GM21619 (cell line): ENCODE measurements at regions not wholly inside any gene's neighbourhood (a gene's known extent, or its start where the extent isn't known, plus 50 kb on each side); places are given as distances from the start of the nearest gene placed in this dataset.

Source experiments
- ATAC-seq: cut with Tn5 transposase; IDR thresholded peaks from one replicate; pipeline ENCODE4 v1.9.1; 2021; ENCODE audit not compliant: unreplicated experiment

DNA sequence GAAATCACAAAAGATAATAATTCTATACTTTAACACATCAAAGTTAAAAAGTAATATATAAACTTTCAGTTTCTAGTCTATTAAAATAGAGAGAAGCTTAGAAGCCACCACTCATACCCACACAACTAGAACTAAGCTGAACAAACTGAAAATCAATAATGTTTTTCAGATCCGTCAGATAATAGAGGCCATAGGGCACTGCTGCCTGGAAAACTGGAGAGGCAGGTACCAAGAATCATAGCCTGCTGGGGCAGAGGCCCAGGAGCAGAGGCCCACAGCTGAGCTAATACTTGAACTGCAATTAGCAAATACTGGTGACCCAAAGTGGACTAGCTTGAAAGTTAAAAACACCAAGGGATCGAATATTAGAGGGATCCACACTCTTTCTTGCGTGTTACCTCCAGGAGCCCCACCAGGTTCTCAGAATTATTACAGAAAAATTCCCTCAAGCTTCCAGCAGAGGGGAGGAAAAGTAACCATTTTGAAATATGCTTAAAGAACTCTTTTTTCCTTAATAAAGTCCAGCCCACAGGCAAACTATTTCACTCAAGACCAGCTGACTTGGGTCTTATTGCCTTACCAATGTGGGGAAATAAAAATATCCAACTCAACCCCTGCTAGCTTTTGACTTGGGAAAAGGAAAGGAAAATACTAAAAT, 774.1 kb upstream of the IGFBP3 start:
- ATAC-seq = no peak

DNA sequence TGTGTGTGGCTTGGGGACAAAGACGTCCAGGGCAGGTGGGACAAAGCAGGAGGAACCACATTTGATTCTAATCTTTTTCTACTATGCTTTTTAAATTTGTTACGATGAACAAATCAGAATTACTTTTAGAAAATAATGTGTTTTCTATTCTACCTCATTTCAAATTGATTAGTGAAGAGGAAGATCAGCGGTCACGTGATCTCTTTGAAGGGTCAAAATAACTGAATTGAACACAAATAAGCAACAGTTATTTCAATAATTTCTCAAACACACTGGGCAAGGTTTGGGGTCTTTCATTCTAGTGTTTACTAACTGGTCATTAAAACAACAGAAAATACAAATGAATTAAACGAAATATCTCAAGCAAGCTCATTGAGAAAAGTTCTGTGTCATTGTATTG, 773.0 kb upstream of the IGFBP3 start:
- no peak for ATAC-seq

DNA sequence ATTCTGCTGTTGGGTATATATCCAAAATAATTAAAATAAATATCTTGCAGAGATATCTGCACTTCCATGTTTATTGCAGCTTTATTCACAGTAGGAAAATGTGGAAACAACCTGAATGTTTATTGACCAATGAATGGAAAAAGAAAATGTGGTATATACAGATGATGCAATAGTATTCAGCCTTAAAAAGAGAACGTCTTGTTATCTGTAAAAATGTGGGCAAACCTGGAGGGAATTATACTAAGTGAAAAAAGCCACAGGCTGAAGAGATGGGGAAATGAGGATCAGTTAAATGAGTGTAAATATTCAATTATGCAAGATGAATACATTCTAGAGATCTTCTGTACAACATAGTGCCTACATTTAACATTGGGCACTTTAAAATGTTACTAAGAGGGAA, 766.1 kb upstream of the IGFBP3 start:
- no peak for ATAC-seq

DNA sequence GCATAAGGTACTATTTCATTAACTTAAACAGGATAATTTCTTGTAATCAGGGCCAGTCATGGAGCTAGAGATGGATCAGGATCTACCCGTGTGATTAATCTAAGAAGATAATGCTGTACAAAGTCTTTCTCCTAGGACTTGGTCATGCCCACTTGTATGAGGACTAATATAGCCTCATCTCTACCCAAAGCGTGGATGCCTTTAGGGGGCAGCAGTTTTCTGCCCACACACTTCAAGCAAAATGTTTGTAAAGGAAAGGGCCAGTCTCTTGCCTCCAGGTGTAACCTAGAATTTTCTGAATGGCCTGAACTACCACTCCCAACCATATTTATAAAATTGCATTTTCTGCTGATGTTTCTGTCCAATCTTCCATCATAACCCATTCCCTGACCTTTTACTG, 764.0 kb upstream of the IGFBP3 start:
- no peak for ATAC-seq

DNA sequence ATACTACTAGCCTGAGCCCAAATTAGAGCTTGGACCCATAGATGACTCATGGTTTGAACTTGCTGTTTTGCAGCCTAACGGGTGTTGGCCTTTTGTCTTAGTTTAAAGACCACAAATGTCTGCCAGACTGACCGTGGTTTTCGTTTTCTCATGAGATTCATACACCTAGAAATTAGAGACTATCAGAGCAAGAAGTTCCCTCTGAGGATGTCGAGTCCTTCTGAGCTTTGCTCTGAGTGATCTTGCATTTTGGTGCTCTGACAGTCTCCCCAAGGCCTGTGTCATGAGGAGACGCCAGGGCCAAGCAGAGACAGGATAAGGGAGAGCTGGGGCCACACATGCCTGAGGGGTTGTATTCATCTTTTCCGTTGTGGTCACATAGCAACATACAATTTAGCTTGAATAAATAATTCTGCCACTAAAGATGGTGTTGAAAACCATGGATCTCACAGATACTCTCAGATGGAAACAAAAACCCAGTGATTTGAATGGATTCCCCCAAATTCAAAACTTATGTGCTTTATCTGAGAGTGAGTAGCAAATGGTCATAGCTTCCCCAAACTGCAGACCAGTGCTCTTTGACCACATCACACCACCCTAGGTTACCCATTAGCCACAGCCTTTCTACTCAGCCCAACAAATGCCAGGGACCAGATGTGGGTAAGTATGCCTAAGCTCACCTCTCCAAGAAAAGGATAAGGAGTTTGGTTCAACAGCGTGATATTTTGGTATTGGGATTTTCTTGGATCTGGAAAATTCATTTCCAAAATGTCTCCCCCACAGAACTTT, 762.0 kb upstream of the IGFBP3 start:
- ATAC-seq = no peak

DNA sequence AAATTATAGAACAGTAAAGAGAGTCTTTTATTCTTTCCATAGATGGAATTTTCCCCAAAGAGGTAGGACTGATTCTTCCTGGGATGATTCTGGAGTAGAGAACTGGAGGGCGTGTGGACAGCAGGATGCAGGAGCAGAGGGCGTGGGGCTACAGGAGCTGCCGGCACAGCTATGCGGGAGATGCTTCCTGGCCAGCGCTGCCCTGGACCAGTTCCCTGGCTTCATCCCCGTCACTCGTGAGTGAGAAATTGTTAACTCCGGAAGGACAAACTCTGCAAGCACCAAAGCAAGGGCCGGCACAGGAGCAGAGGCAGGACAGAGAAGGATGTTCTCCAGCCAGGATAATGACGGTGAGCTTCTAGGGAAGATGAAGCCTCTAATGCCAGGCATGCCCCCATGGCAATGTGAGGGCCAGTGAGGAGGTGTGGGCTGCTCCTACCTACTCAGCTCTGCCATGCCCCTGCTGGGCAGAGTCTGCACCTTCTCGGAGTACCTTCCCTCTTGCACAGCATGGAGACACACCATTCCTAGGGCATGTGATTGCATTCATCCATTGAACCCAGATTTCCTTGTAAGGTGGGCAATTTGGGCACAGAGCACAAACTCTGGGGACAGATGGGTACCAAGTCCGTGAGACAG, 760.9 kb upstream of the IGFBP3 start:
- ATAC-seq = no peak

DNA sequence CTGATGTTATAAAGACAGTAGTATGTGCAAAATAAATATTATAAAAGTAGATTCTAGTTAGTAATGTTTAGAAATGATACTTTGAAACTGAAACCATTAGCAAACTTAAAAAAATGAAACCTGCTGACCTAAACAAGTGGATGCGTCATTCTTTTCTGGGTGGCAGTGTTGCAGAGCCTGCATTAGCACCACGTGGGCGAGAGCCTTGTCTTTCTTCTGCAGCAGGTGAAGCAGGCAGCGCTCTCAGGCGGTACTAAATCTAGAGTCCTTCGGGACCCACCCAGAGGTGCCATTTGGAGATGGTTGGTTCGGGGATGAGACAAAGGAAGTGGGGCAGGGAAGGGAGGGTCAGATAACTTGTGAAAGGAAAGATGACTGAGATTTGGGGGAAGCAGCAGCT, 759.1 kb upstream of the IGFBP3 start:
- no peak for ATAC-seq

DNA sequence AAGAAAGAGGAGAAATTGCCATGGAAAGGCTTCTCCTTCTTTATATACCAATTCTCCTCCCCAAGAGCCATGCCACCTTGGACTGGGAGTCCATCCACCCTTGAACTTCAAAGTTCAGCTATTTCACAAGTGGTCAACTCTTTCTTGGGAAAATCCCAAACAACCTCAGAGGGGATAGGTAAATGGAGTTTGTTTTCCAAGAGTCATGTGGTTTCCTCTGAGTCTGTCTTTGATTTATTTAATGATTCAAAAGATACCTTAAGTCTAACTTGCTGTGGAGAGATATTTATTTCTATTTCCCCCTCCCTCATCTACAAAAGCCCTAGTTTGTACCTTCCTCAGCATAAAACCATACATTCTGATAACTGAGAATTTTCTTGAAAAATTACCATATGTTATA, 758.6 kb upstream of the IGFBP3 start:
- no peak for ATAC-seq

DNA sequence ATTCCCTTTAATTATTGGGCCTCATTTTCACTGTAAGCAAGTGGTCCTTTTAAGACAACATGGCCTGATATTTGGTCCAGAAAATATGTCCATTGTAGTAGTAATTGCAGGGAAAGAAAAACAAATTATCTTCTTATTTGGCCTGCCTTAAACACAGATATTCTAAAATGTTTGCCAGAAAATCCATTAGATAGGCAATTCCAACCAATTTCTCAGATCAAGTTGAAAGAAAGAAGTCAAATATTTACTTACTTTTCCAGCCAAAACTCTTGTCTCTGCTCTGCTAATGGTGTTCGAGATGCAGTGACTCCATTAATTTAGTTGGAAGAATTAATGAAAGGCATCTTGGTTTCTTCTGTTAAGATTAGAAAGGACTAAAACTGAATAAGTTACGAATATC, 757.3 kb upstream of the IGFBP3 start:
- no peak for ATAC-seq

DNA sequence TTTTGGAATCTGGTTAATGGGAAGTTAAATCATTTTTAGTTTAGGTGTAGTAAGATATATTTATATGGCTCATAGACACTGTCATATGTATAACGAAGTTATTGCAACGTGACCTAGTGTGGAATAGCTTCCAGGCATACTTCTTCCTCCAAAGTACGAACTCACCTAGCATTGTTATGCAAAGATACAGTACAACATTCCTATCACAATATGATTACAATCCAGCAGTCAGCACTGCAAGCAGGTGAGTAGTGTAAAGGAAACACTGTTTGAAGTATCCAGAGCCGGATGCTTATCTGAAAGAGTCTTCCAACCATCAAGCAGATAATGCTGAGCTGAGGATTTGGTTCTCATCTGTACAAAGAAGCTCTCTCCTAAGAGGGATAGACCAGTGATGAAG, 754.4 kb upstream of the IGFBP3 start:
- no peak for ATAC-seq

DNA sequence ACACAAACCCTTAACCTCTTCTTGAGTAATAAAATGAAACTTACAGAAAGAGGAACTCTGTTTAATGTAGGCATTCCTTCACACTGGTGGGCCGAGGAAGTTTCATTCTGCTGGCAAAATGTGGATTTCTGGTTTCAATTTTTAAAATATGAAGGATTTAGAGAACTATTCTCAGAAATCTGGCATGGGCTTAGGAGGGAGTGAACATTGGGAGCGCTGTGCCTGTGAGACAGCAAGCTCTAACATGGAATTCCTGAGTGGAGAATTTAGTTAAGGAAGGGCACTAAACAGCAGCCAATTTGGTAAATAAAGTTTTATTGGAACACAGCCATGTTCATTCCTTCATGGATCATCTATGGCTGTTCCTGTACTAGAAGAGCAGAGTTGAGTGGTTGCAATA, 751.8 kb upstream of the IGFBP3 start:
- no peak for ATAC-seq

DNA sequence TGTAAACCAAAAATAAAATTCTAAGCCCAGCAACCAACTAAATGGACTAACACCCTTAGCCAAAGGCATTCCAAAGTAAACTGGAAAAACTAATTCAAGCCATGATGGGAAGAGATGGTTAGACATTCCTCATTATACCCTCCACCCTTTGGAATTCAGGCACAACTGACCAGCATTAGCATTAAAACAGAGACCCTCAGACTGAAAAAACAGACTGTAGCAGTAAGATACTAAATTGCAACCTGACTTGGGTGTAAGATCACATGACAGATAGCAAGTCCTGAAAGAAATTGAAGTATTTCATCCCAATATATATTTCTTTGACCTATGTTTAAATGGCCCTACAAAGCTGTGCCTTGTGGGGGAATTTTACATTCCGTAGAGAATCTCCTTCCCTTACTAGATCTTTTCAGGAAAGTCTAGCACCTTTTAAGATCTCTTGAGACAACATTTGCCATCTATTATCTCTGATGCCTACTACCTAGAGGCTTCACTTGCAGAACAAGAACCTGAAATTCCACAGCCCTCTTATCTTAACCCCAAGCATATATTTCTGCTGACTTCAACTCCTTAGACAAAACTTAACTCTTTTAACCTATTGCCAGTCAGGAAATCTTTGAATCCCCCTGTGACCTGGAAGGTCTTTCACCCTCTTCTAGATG, 750.2 kb upstream of the IGFBP3 start:
- no peak for ATAC-seq

DNA sequence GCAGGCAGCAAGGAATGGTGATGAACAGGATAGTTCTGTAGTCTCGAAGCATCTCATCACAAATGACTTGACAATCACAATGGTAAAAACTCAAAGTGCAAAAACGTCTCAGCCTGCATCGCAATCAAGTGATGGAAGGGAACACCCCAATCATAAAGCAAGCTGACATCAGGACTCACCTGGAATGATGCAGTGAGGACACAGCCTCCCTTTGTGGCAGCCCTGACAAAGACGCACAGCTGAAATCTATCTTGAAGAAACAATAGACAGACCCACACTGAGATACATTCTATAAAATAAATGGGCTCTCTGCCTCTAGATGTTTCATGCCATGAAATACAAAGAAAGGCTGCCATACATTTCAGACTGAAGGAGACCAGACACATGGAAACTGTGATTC, 748.0 kb upstream of the IGFBP3 start:
- ATAC-seq = no peak

DNA sequence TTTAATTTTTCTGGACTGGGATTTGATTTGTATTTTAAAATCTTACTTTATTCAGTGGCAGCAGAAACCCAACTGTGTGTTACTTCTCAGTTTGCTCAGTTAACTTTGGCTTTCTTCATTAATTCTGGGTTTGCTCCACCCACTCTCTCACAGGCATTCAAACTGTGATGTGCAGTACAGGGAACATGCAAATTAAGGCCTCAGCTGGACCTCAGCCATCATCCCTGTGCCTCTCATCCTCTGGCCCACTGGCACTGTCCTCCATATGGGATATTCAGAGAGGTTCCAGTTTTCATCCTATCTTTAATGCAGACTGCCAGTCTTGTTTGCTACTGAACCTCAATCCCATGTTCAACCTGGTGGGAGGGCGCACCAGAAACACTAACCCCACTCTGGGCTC, 743.4 kb upstream of the IGFBP3 start:
- no peak for ATAC-seq

DNA sequence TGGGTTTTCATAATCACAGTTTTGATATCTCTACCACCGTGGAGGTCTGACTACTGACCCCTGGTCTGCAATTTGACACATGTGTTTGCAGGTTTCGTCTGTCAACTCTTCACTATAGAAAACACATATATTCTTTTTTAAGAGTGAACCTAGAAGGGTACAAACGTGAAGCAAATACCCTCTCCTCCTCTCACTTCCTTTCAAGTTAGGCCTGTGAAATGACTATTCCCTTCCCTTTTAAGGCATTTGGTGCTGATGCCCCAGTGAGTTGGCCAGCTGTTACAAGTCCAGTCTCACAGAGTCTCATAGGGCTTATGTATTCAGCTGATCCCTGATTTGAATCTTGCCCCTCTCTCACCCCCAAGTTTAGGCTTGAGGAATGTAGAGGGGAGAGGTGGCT, 742.0 kb upstream of the IGFBP3 start:
- ATAC-seq = no peak

DNA sequence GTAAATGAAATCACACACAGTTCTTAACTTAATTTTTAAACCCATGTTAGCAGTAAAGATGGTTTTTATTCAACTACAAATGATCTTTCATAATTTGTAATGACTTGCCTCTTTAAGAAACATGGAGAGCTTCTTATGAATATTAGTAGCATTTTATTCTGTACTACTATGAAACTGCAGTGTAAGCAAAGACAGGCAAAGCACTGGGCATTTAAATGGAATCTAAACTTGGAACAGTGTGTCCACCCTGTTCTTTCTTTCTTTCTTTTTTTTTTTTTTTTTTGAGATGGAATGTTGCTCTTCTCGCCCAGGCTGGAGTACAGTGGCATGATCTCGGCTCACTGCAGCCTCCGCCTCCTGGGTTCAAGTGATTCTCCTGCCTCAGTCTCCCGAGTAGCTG, 740.4 kb upstream of the IGFBP3 start:
- no peak for ATAC-seq

DNA sequence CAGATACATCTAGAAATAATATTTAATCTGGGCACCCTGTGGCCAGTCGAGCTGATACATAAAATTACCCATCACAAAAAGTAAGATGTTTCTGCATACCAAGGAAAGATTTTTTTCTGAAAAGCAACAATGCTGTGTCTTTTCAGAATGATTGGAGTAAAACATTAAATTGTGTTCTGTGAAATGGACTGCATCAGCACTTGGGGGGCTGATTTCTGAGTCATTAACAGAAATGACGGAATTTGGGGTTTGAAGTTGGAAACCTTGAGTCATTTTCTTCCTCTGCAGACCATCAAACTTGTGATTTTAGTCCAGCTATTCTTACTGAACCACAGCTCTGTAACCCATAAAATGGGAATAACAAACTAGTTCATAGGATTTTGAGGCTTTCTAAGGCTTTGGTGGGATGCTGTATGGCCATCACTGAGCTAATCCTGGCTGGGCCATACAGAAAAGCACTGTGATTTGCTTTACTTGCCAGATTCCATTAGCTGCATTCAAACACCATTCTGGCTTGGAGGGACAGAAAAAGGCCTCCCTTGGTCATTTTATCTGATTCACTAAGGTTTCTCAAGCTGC, 739.4 kb upstream of the IGFBP3 start:
- no peak for ATAC-seq

DNA sequence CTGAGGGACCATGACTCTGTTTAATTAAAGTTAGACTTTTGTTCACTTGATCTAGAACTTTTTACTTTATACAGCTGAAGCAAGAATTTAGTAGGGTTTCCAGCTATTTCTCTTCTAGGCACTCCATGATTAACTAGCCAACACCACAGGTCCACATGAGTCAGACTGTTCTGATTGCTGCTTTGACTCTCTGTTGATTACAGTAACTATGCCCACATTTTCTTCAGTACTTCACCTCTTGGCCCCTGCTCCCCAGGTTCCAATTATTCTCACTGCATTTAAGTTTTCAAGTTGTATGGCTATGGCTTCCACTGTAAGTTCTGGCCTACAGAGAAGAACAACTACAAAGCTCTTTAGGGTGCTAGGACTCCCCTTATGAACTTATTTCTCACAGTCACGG, 737.2 kb upstream of the IGFBP3 start:
- ATAC-seq = no peak

DNA sequence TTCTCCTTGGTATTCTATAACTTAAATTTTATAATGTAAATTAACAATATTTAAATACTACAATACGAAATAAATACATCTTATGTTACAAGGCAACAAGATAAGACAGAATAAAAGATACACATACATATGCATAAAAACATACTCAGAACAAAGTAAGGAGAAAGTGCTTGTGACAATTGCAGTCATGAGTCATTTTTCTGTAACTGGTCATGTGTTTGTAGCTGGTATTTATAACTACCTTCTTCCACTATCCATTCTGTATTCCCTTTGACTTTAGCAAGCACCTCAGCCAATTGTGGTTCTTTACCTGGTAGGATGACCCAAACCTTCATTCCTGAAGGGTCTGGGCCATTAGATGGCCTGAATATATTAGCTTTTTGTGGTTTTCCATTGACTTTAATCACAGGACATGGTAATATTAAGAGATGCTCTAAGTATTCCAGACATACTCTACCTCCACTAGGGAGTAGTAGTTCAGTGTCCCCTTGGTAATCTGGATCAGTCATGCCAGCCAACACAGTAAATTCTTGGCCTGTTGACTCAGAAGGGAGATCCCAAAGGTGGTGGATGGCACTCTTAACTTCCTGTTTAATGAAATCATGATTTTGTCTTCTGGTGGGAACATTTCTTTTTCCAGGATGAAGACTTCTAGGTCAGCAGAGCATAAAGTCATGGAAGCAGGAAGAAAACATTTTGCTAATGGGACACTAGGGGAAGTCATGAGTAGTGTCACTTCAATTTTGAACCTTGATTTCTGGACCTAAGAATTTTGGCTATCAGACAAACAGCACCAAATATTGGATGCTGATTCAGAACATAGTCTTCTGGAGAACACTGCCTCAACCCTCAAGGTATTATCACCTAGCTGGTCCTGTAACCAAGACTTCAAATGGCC, 733.7 kb upstream of the IGFBP3 start:
- ATAC-seq = no peak

DNA sequence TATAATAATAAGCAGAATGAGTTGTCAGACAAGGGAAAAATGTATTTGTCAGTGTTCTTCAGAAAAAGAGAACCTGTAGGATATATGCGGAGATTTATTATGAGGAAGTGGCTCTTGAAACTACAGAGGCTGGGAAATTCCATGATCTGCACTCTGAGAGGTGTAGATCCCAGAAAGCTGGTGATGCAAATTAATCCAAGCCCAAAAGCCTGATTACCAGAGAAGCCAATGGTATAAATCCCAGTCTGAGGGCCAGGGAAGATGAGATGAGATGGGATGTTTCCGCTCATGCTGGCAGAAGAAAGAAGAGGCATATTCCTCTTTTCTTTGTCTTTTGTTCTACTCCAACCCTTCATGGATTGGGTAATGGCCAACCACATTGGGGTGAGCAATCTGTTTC, 732.8 kb upstream of the IGFBP3 start:
- ATAC-seq = no peak

DNA sequence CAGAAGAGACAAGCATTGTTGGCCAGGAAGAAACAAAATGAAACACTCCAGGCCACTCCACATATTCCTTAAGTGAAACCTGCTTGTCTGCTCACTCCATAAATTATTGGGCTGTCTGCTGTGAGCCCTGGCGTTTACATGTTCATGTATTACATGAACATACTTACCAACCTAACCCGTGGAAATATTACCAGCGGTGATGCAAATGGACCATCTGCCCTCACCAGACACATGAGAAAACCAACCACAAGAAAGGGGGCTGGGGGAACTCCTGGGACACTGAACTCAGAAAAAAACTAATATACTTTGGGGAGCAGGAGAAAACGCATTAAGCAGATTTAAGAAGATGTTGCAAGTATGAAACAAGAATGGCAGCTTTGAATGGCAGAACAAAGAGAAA, 731.2 kb upstream of the IGFBP3 start:
- ATAC-seq = no peak
